HepG2 (cell line): ENCODE measurements at regions not wholly inside any gene's neighbourhood (a gene's known extent, or its start where the extent isn't known, plus 50 kb on each side); places are given as distances from the start of the nearest gene placed in this dataset.

Experiments
- EP300 ChIP-seq, 3 experiments: sonication (generic) in 1 of 3; formaldehyde crosslinking in 1 of 3; IDR thresholded peaks; 2 replicates each; pipeline versions ENCODE4 v1.5.1 to v1.6.1; 2011 to 2020; ENCODE audit warnings: low read depth in 2 of 3, low read length in 2 of 3, borderline replicate concordance in 1 of 3, improper control_type of control experiment in 1 of 3, mild to moderate bottlenecking in 1 of 3, missing genetic modification reagents in 1 of 3, moderate library complexity in 1 of 3
- GTF2F1 ChIP-seq: fragments of 150-350 bp; IDR thresholded peaks from 2 replicates; pipeline ENCODE4 v1.6.1; 2014; ENCODE audit warnings: low read length
- IKZF4 ChIP-seq: sonication (generic); formaldehyde crosslinking; IDR thresholded peaks from 2 replicates; pipeline ENCODE4 v1.5.1; 2020; ENCODE audit warnings: borderline replicate concordance, mild to moderate bottlenecking, low read depth, missing genetic modification reagents; ENCODE audit errors: not compliant biosample characterization
- KLF6 ChIP-seq: IDR thresholded peaks from 2 replicates; pipeline ENCODE4 v1.8.0; 2016; ENCODE audit warnings: missing biosample characterization, missing genetic modification reagents
- RAD21 ChIP-seq: fragments of 450-650 bp; formaldehyde crosslinking; IDR thresholded peaks from 2 replicates; pipeline ENCODE4 v1.5.0; 2020; ENCODE audit warnings: mild to moderate bottlenecking
- RBM39 ChIP-seq: fragments of 200-400 bp; formaldehyde crosslinking; IDR thresholded peaks from one replicate; pipeline ENCODE4 v1.6.1; 2018; ENCODE audit warnings: antibody characterized with exemption, mild to moderate bottlenecking, low read depth, low read length; ENCODE audit not compliant: poor library complexity, severe bottlenecking
- RORA ChIP-seq: sonication (generic); formaldehyde crosslinking; IDR thresholded peaks from 2 replicates; pipeline ENCODE4 v1.5.0; 2020; ENCODE audit warnings: mild to moderate bottlenecking, missing genetic modification reagents, moderate library complexity
- SIX4 ChIP-seq: sonication (generic); formaldehyde crosslinking; IDR thresholded peaks from 2 replicates; pipeline ENCODE4 v1.4.0; 2020; ENCODE audit warnings: missing genetic modification reagents
- SMYD3 ChIP-seq: sonication (generic); formaldehyde crosslinking; IDR thresholded peaks from 2 replicates; pipeline ENCODE4 v1.8.1; 2023; ENCODE audit warnings: mild to moderate bottlenecking, missing genetic modification reagents
- ZNF792 ChIP-seq: IDR thresholded peaks from 2 replicates; pipeline ENCODE4 v1.6.1; 2016
- TF ChIP-seq, protein P1 (sequence below): IDR thresholded peaks from 2 replicates; pipeline ENCODE4 v1.6.1; 2016; ENCODE audit warnings: low read depth, missing genetic modification reagents, missing compliant biosample characterization
- TF ChIP-seq, protein P2 (sequence below): sonication (generic); formaldehyde crosslinking; IDR thresholded peaks from 2 replicates; pipeline ENCODE4 v1.5.0; 2020; ENCODE audit warnings: mild to moderate bottlenecking, missing genetic modification reagents, borderline replicate concordance
- TF ChIP-seq, protein P3 (sequence below): sonication (generic); formaldehyde crosslinking; IDR thresholded peaks from 2 replicates; pipeline ENCODE4 v1.8.1; 2022; ENCODE audit warnings: low read depth, mild to moderate bottlenecking, missing genetic modification reagents
- TF ChIP-seq, protein P4 (sequence below): sonication (generic); formaldehyde crosslinking; IDR thresholded peaks from 2 replicates; pipeline ENCODE4 v1.8.0; 2022; ENCODE audit warnings: mild to moderate bottlenecking, missing genetic modification reagents, moderate library complexity
- TF ChIP-seq, protein P5 (sequence below): sonication (generic); formaldehyde crosslinking; IDR thresholded peaks from 2 replicates; pipeline ENCODE4 v1.8.0; 2023; ENCODE audit warnings: mild to moderate bottlenecking, missing genetic modification reagents

DNA sequence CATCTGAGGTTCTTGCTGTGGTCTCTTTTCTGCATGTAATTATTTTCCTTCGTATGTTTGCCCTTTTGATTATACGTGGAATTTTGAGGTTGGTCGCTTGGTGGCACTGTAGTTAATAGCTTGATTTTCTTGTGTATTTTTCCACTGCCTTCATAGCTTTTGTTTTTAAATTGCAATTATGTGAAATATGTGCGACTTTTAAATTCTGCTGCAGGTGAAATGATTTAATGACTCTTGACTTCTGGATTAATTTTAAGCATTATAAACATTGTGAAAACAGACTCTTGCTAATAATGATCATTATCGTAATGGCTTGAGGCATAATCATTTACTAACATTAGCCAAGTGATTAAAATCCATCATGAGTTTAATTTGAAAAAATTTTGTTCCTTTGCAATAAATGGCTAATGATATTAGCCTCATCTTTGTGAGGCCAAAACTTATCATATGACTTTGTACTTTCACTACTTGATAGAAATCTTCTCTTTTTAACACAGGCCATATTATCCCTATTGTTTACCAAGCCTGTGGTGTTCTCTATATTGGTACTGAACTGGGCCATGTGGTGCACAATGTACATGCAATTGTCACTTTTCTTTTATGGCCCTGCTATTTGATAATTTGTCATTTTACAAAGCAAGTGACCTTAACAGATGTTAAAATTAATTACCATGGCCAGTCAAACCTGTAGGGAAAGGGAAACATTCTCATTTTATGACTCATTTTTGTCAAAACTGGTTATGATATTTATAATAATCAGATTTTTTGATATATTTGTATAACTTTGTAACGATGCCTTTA, 62.8 kb upstream of the NEUROD1 start (continued):
- TF ChIP-seq, protein P1, sequence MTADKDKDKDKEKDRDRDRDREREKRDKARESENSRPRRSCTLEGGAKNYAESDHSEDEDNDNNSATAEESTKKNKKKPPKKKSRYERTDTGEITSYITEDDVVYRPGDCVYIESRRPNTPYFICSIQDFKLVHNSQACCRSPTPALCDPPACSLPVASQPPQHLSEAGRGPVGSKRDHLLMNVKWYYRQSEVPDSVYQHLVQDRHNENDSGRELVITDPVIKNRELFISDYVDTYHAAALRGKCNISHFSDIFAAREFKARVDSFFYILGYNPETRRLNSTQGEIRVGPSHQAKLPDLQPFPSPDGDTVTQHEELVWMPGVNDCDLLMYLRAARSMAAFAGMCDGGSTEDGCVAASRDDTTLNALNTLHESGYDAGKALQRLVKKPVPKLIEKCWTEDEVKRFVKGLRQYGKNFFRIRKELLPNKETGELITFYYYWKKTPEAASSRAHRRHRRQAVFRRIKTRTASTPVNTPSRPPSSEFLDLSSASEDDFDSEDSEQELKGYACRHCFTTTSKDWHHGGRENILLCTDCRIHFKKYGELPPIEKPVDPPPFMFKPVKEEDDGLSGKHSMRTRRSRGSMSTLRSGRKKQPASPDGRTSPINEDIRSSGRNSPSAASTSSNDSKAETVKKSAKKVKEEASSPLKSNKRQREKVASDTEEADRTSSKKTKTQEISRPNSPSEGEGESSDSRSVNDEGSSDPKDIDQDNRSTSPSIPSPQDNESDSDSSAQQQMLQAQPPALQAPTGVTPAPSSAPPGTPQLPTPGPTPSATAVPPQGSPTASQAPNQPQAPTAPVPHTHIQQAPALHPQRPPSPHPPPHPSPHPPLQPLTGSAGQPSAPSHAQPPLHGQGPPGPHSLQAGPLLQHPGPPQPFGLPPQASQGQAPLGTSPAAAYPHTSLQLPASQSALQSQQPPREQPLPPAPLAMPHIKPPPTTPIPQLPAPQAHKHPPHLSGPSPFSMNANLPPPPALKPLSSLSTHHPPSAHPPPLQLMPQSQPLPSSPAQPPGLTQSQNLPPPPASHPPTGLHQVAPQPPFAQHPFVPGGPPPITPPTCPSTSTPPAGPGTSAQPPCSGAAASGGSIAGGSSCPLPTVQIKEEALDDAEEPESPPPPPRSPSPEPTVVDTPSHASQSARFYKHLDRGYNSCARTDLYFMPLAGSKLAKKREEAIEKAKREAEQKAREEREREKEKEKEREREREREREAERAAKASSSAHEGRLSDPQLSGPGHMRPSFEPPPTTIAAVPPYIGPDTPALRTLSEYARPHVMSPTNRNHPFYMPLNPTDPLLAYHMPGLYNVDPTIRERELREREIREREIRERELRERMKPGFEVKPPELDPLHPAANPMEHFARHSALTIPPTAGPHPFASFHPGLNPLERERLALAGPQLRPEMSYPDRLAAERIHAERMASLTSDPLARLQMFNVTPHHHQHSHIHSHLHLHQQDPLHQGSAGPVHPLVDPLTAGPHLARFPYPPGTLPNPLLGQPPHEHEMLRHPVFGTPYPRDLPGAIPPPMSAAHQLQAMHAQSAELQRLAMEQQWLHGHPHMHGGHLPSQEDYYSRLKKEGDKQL (CRISPR knock-in tag): no peak
- TF ChIP-seq, protein P2, sequence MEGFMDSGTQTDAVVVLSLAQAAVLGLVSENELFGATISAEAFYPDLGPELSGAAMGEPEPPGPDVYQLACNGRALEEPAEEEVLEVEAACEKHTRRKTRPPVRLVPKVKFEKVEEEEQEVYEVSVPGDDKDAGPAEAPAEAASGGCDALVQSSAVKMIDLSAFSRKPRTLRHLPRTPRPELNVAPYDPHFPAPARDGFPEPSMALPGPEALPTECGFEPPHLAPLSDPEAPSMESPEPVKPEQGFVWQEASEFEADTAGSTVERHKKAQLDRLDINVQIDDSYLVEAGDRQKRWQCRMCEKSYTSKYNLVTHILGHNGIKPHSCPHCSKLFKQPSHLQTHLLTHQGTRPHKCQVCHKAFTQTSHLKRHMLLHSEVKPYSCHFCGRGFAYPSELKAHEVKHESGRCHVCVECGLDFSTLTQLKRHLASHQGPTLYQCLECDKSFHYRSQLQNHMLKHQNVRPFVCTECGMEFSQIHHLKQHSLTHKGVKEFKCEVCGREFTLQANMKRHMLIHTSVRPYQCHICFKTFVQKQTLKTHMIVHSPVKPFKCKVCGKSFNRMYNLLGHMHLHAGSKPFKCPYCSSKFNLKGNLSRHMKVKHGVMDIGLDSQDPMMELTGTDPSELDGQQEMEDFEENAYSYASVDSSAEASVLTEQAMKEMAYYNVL (CRISPR knock-in tag): no peak
- TF ChIP-seq RORA (CRISPR knock-in tag) (peak; percentile 70; the same call in 1 of the 2 replicates), RAD21 (CRISPR knock-in tag) (peak; percentile 73), RBM39 (no peak), GTF2F1 (no peak), SMYD3 (CRISPR knock-in tag) (0 out of 2 replicates have a peak, but pooled peaks have one; percentile 33), KLF6 (CRISPR knock-in tag) (no peak), SIX4 (no peak), EP300 (IDR thresholded peaks at IDR 0.05; ENCODE audit: low read depth in 2 of 2, low read length in 2 of 2) (peak in 1 of 2 experiments; percentile 25; a peak in 1 of 4 replicates), EP300 (CRISPR knock-in tag; IDR thresholded peaks at IDR 0.05; ENCODE audit: borderline replicate concordance) (no peak), ZNF792 (CRISPR knock-in tag) (no peak), IKZF4 (CRISPR knock-in tag) (no peak)
- TF ChIP-seq, protein P3, sequence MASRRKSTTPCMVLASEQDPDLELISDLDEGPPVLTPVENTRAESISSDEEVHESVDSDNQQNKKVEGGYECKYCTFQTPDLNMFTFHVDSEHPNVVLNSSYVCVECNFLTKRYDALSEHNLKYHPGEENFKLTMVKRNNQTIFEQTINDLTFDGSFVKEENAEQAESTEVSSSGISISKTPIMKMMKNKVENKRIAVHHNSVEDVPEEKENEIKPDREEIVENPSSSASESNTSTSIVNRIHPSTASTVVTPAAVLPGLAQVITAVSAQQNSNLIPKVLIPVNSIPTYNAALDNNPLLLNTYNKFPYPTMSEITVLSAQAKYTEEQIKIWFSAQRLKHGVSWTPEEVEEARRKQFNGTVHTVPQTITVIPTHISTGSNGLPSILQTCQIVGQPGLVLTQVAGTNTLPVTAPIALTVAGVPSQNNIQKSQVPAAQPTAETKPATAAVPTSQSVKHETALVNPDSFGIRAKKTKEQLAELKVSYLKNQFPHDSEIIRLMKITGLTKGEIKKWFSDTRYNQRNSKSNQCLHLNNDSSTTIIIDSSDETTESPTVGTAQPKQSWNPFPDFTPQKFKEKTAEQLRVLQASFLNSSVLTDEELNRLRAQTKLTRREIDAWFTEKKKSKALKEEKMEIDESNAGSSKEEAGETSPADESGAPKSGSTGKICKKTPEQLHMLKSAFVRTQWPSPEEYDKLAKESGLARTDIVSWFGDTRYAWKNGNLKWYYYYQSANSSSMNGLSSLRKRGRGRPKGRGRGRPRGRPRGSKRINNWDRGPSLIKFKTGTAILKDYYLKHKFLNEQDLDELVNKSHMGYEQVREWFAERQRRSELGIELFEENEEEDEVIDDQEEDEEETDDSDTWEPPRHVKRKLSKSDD: no peak
- TF ChIP-seq, protein P4, sequence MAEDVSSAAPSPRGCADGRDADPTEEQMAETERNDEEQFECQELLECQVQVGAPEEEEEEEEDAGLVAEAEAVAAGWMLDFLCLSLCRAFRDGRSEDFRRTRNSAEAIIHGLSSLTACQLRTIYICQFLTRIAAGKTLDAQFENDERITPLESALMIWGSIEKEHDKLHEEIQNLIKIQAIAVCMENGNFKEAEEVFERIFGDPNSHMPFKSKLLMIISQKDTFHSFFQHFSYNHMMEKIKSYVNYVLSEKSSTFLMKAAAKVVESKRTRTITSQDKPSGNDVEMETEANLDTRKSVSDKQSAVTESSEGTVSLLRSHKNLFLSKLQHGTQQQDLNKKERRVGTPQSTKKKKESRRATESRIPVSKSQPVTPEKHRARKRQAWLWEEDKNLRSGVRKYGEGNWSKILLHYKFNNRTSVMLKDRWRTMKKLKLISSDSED (CRISPR knock-in tag): no peak
- TF ChIP-seq, protein P5, sequence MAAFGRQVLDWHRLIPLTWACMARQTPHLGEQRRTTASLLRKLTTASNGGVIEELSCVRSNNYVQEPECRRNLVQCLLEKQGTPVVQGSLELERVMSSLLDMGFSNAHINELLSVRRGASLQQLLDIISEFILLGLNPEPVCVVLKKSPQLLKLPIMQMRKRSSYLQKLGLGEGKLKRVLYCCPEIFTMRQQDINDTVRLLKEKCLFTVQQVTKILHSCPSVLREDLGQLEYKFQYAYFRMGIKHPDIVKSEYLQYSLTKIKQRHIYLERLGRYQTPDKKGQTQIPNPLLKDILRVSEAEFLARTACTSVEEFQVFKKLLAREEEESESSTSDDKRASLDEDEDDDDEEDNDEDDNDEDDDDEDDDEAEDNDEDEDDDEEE (CRISPR knock-in tag): no peak
